ENCODE measurements at regions not wholly inside any gene's neighbourhood (a gene's known extent, or its start where the extent isn't known, plus 50 kb on each side); places are given as distances from the start of the nearest gene placed in this dataset.

DNA sequence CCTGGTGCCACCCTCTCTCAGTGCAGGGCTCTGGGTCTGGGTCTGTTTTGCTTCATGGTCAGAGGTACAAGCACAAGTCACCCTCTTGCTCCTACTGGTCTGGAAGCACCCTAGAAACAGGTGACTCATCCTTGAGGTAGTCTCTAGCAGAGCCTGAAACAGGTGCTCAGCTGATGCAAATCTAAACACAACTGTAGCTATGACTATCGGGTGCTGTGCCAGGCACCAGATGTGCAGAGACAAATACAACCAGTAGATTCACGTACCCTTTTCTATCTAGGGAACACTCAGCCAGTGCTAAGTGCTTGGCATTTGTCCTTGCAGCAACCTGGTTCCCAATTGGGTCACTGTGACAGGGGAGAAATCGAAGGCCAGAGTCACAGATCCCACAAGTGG is 140.9 kb upstream of the MYCN start:
- TF ChIP-seq, protein P1, sequence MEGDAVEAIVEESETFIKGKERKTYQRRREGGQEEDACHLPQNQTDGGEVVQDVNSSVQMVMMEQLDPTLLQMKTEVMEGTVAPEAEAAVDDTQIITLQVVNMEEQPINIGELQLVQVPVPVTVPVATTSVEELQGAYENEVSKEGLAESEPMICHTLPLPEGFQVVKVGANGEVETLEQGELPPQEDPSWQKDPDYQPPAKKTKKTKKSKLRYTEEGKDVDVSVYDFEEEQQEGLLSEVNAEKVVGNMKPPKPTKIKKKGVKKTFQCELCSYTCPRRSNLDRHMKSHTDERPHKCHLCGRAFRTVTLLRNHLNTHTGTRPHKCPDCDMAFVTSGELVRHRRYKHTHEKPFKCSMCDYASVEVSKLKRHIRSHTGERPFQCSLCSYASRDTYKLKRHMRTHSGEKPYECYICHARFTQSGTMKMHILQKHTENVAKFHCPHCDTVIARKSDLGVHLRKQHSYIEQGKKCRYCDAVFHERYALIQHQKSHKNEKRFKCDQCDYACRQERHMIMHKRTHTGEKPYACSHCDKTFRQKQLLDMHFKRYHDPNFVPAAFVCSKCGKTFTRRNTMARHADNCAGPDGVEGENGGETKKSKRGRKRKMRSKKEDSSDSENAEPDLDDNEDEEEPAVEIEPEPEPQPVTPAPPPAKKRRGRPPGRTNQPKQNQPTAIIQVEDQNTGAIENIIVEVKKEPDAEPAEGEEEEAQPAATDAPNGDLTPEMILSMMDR (IDR thresholded peaks at IDR 0.05; ENCODE audit: poor library complexity, severe bottlenecking) = no peak
- TF ChIP-seq POLR2AphosphoS5 (IDR thresholded peaks at IDR 0.05) (no peak), MXI1 (conservative IDR thresholded peaks at IDR 0.05; ENCODE audit: poor library complexity, severe bottlenecking) (no peak), TAF1 (IDR thresholded peaks at IDR 0.05; ENCODE audit: low read depth) (no peak), EP300 (conservative IDR thresholded peaks at IDR 0.05; ENCODE audit: poor library complexity, severe bottlenecking) (no peak)
